Keratinocyte (primary cell): ENCODE measurements at regions not wholly inside any gene's neighbourhood (a gene's known extent, or its start where the extent isn't known, plus 50 kb on each side); places are given as distances from the start of the nearest gene placed in this dataset.

Experiments
- DNase-seq: peaks from one replicate; pipeline ENCODE4 v3.0.0-alpha.2; 2011; ENCODE audit warnings: low read depth, missing footprints, low spot score
- FAIRE-seq: peaks from 2 replicates; lab custom pipeline; 2011; peaks lifted over from hg19 to GRCh38; lab: Jason Lieb, UNC
- H2AFZ ChIP-seq: 2 replicates; pipeline ENCODE4 v1.6.0; 2012; ENCODE audit warnings: low read length, control low read depth, inconsistent platforms; ENCODE audit not compliant: control insufficient read depth
- H3K27ac ChIP-seq: 2 replicates; pipeline ENCODE4 v1.5.1; 2011; ENCODE audit warnings: low read length; ENCODE audit not compliant: control insufficient read depth, insufficient read depth
- H3K27me3 ChIP-seq: 3 replicates; pipeline ENCODE4 v1.6.0; 2011; ENCODE audit warnings: low read length; ENCODE audit not compliant: control insufficient read depth, insufficient read depth; ENCODE audit errors: extremely low read depth
- H3K36me3 ChIP-seq, 2 experiments: 2 replicates in 1 of 2; 3 replicates in 1 of 2; pipeline ENCODE4 v1.5.1; 2011; ENCODE audit warnings: low read length in 2 of 2, mild to moderate bottlenecking in 1 of 2; ENCODE audit not compliant: control insufficient read depth in 2 of 2, insufficient read depth in 2 of 2; ENCODE audit errors: extremely low read depth in 1 of 2
- H3K4me1 ChIP-seq: 3 replicates; pipeline ENCODE4 v1.5.1; 2011; ENCODE audit warnings: low read length; ENCODE audit not compliant: control insufficient read depth, insufficient read depth; ENCODE audit errors: extremely low read depth
- H3K4me2 ChIP-seq: 3 replicates; pipeline ENCODE4 v1.6.0; 2011; ENCODE audit warnings: low read depth, low read length; ENCODE audit not compliant: control insufficient read depth, insufficient read depth; ENCODE audit errors: extremely low read depth
- H3K4me3 ChIP-seq, 3 experiments: fragments of 200-600 bp in 1 of 3; sonication (generic) in 1 of 3; 2 replicates in 2 of 3; 3 replicates in 1 of 3; pipeline ENCODE4 v1.5.1; 2011 to 2016; ENCODE audit warnings: low read length in 3 of 3, mild to moderate bottlenecking in 3 of 3, control low read depth in 2 of 3, inconsistent platforms in 1 of 3, low read depth in 1 of 3, mixed read lengths in 1 of 3, mixed run types in 1 of 3, moderate library complexity in 1 of 3; ENCODE audit not compliant: control insufficient read depth in 2 of 3, insufficient read depth in 2 of 3; ENCODE audit errors: extremely low read depth in 1 of 3
- H3K79me2 ChIP-seq: 2 replicates; pipeline ENCODE4 v1.6.0; 2012; ENCODE audit warnings: low read length; ENCODE audit not compliant: control insufficient read depth, insufficient read depth
- H3K9ac ChIP-seq: 3 replicates; pipeline ENCODE4 v1.6.0; 2011; ENCODE audit warnings: low read length; ENCODE audit not compliant: control insufficient read depth, insufficient read depth; ENCODE audit errors: extremely low read depth
- H3K9me1 ChIP-seq: 3 replicates; pipeline ENCODE4 v1.6.0; 2011; ENCODE audit warnings: low read length; ENCODE audit not compliant: control insufficient read depth, insufficient read depth; ENCODE audit errors: extremely low read depth
- H3K9me3 ChIP-seq: 2 replicates; pipeline ENCODE4 v1.5.1; 2012; ENCODE audit warnings: low read depth, low read length; ENCODE audit not compliant: control insufficient read depth
- H4K20me1 ChIP-seq: 3 replicates; pipeline ENCODE4 v1.6.0; 2011; ENCODE audit warnings: low read length; ENCODE audit not compliant: control insufficient read depth, insufficient read depth; ENCODE audit errors: extremely low read depth
- EZH2 ChIP-seq: IDR thresholded peaks from one replicate; pipeline ENCODE4 v1.6.1; 2012; ENCODE audit warnings: inconsistent platforms, mild to moderate bottlenecking, low read length, moderate library complexity
- dilution Hi-C: fragments of 300-500 bp; cut with MboI; formaldehyde crosslinking; loops from one replicate; pipeline ENCODE4 v1.7.0; 2020; ENCODE audit warnings: low sequenced_read_pairs; ENCODE audit not compliant: extremely low pct_ligation_motif_present
- TF ChIP-seq, protein P1 (sequence below), 3 experiments: IDR thresholded peaks in 1 of 3; conservative IDR thresholded peaks in 1 of 3; optimal IDR thresholded peaks in 1 of 3; 2 replicates in 2 of 3; 3 replicates in 1 of 3; pipeline versions ENCODE3 to v1.5.1; 2011; ENCODE audit warnings: low read length in 3 of 3, mild to moderate bottlenecking in 3 of 3, moderate library complexity in 2 of 3, control low read depth in 1 of 3, inconsistent platforms in 1 of 3; ENCODE audit not compliant: insufficient read depth in 2 of 3; ENCODE audit errors: extremely low read depth in 1 of 3

DNA sequence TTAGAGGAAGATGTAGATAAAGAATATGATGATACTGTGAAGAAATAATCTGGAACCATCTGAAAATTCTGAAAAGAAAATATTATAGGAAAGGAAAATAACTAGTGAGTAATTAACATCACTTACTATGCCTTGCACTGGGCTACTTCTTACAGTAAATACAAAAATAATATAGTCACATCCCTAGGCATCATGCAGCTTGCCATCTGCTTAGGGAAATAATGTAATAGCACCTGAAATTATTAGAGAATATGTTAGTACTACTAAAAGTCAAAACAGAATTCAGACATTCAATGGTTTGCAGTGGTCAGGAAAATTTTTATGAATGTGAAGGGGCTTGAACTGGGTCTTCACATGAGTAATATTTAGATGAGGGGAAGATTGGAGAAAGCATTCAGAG, 272.2 kb upstream of the EMCN start:
- dilution Hi-C loops = no loop called here
- Histone ChIP-seq H3K79me2 (no peaks in the 10 kb centered on the region), H2AFZ (no peak overlapping the region), H3K4me3 (no peak overlapping the region), H3K4me2 (no peak overlapping the region), H4K20me1 (no peaks in the 10 kb centered on the region), H3K27ac (no peak overlapping the region), H3K4me1 (no peaks in the 10 kb centered on the region), H3K9me1 (no peaks in the 10 kb centered on the region), H3K9ac (no peak overlapping the region), H3K27me3 (no peaks in the 10 kb centered on the region), H3K9me3 (no peaks in the 10 kb centered on the region), H3K36me3 (no peaks in the 10 kb centered on the region)
- FAIRE-seq (no peak), DNase-seq (no peak)
- TF ChIP-seq, protein P1, sequence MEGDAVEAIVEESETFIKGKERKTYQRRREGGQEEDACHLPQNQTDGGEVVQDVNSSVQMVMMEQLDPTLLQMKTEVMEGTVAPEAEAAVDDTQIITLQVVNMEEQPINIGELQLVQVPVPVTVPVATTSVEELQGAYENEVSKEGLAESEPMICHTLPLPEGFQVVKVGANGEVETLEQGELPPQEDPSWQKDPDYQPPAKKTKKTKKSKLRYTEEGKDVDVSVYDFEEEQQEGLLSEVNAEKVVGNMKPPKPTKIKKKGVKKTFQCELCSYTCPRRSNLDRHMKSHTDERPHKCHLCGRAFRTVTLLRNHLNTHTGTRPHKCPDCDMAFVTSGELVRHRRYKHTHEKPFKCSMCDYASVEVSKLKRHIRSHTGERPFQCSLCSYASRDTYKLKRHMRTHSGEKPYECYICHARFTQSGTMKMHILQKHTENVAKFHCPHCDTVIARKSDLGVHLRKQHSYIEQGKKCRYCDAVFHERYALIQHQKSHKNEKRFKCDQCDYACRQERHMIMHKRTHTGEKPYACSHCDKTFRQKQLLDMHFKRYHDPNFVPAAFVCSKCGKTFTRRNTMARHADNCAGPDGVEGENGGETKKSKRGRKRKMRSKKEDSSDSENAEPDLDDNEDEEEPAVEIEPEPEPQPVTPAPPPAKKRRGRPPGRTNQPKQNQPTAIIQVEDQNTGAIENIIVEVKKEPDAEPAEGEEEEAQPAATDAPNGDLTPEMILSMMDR (optimal IDR thresholded peaks at IDR 0.05 in 1 of 3, IDR thresholded peaks at IDR 0.05 in 1 of 3, conservative IDR thresholded peaks at IDR 0.05 in 1 of 3; ENCODE audit: extremely low read depth in 1 of 3, insufficient read depth in 2 of 3, low read length in 3 of 3) = no peak
- no peak for TF ChIP-seq EZH2

DNA sequence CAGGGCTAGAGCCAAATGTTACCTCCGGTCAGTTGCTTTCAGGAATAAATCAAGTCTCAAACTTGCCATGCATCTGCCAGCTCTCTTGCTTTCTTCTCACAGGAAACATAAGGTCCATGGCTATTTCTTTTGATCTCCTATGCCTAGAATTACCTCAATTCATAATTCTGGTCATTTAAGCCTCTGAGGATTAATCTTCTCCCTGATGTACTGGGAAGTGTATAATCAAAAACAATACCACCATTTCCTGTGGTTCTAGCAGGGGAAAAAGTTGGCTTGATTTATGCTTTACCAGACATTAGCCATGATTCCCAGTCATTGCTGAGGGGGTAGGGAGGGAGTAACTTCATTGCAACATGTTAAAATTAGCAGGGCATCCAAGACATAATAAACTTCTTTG, 268.7 kb upstream of the EMCN start:
- H3K36me3 ChIP-seq = no peaks in the 10 kb centered on the region
- no peak overlapping the region for H3K27ac ChIP-seq
- no peaks in the 10 kb centered on the region for H3K9me1 ChIP-seq
- no peaks in the 10 kb centered on the region for H3K9me3 ChIP-seq
- H3K27me3 ChIP-seq = no peaks in the 10 kb centered on the region
- FAIRE-seq (no peak), DNase-seq (no peak)
- no peak overlapping the region for H3K4me3 ChIP-seq
- H3K9ac ChIP-seq = no peak overlapping the region
- no peaks in the 10 kb centered on the region for H3K79me2 ChIP-seq
- dilution Hi-C loops = no loop called here
- no peaks in the 10 kb centered on the region for H4K20me1 ChIP-seq
- H3K4me1 ChIP-seq = no peaks in the 10 kb centered on the region
- no peak overlapping the region for H2AFZ ChIP-seq
- H3K4me2 ChIP-seq = no peak overlapping the region
- TF ChIP-seq, protein P1 (optimal IDR thresholded peaks at IDR 0.05 in 1 of 3, IDR thresholded peaks at IDR 0.05 in 1 of 3, conservative IDR thresholded peaks at IDR 0.05 in 1 of 3; ENCODE audit: extremely low read depth in 1 of 3, insufficient read depth in 2 of 3, low read length in 3 of 3) = no peak
- TF ChIP-seq EZH2 = no peak
